Gastroesophageal sphincter (tissue), 4 donors: ENCODE measurements at regions not wholly inside any gene's neighbourhood (a gene's known extent, or its start where the extent isn't known, plus 50 kb on each side); places are given as distances from the start of the nearest gene placed in this dataset.

Source experiments
- ATAC-seq: fragments of 150-250 bp; one replicate; pipeline ENCODE4 v1.9.1; 2016; ENCODE audit warnings: mild to moderate bottlenecking, moderate library complexity
- H3K27ac ChIP-seq, 4 donors: fragments of 200-600 bp; sonication (generic) in 3 of 4; 1 replicate in 3 of 4; 2 replicates in 1 of 4; pipeline ENCODE4 v1.5.1; 2016 to 2019
- H3K27me3 ChIP-seq: fragments of 200-600 bp; sonication (generic); one replicate; pipeline ENCODE4 v1.5.1; 2019
- H3K36me3 ChIP-seq, 2 donors: fragments of 200-600 bp; sonication (generic); one replicate each; pipeline ENCODE4 v1.5.1; 2019; ENCODE audit warnings: control low read depth in 1 of 2
- H3K4me1 ChIP-seq, 3 donors: fragments of 200-600 bp; sonication (generic); 1 replicate in 2 of 3; 2 replicates in 1 of 3; pipeline ENCODE4 v1.5.1; 2016 to 2019; ENCODE audit warnings: control low read depth in 2 of 3
- H3K4me3 ChIP-seq, 2 donors: fragments of 200-600 bp; sonication (generic); one replicate each; pipeline ENCODE4 v1.5.1; 2019; ENCODE audit warnings: mild to moderate bottlenecking in 1 of 2, moderate library complexity in 1 of 2
- H3K9me3 ChIP-seq, 3 donors: fragments of 200-600 bp; sonication (generic); one replicate each; pipeline ENCODE4 v1.5.1; 2017 to 2019; ENCODE audit warnings: control low read depth in 2 of 3
- CTCF ChIP-seq, 4 experiments: fragments of 200-600 bp in 2 of 4; fragments of 450-650 bp in 2 of 4; sonication (generic) in 1 of 4; IDR thresholded peaks; one replicate each; pipeline ENCODE4 v1.5.1; 2017 to 2019; ENCODE audit warnings: antibody characterized with exemption in 4 of 4, mild to moderate bottlenecking in 2 of 4, moderate library complexity in 2 of 4
- EP300 ChIP-seq: sonication (generic); formaldehyde crosslinking; IDR thresholded peaks from one replicate; pipeline ENCODE4 v1.6.1; 2017; ENCODE audit warnings: antibody characterized with exemption, mild to moderate bottlenecking
- POLR2A ChIP-seq, 2 donors: fragments of 450-650 bp; IDR thresholded peaks; one replicate each; pipeline ENCODE4 v1.6.1; 2017; ENCODE audit warnings: antibody characterized with exemption in 2 of 2, mild to moderate bottlenecking in 2 of 2, moderate library complexity in 1 of 2
- POLR2AphosphoS5 ChIP-seq: sonication (generic); formaldehyde crosslinking; IDR thresholded peaks from one replicate; pipeline ENCODE4 v1.6.1; 2017; ENCODE audit warnings: antibody characterized with exemption
- WGBS, 2 donors: methylation state at CpG; one replicate each; pipeline ENCODE4 v1.1.5; 2018; ENCODE audit warnings: low coverage in 1 of 2; 5-methylcytosine and 5-hydroxymethylcytosine counted together

GRCh38 chr5:82661462-82661861, 383.3 kb upstream of the RPS23 start:
- 81 to 92% methylated on average over 2 of the region's 2 CpGs for WGBS, 2 donors
- ATAC-seq, result no peak
- H3K4me3 ChIP-seq, result no peak overlapping the region
- TF ChIP-seq EP300 (no peak), POLR2AphosphoS5 (no peak), POLR2A (IDR thresholded peaks at IDR 0.05) (no peak), CTCF (IDR thresholded peaks at IDR 0.05) (no peak)
- no peaks in the 10 kb centered on the region for H3K27me3 ChIP-seq
- peaks cover 0 to 7% (median 0%) of the 10 kb centered on the region in 3 donors for H3K4me1 ChIP-seq
- no peaks in the 10 kb centered on the region for H3K9me3 ChIP-seq
- H3K27ac ChIP-seq, result no peak overlapping the region
- no peaks in the 10 kb centered on the region for H3K36me3 ChIP-seq

- TF ChIP-seq POLR2A (IDR thresholded peaks at IDR 0.05) (no peak), POLR2AphosphoS5 (no peak)
- 52 to 88% methylated on average over 2 of the region's 2 CpGs for WGBS, 2 donors
- H3K9me3 ChIP-seq, result no peaks in the 10 kb centered on the region
- H3K4me1 ChIP-seq, result peaks cover 0 to 9% (median 0%) of the 10 kb centered on the region in 3 donors
- no peak overlapping the region for H3K27ac ChIP-seq
- H3K27me3 ChIP-seq, result no peaks in the 10 kb centered on the region
- no peak for ATAC-seq
- no peak overlapping the region for H3K4me3 ChIP-seq
- no peaks in the 10 kb centered on the region for H3K36me3 ChIP-seq
These were observed 381.0 kb upstream of the RPS23 start for GRCh38 chr5:82659115-82659514.

GRCh38 chr5:82657033-82657699, 379.0 kb upstream of the RPS23 start:
- Histone ChIP-seq H3K36me3 (no peaks in the 10 kb centered on the region), H3K27me3 (no peaks in the 10 kb centered on the region), H3K27ac (no peak overlapping the region), H3K4me1 (peaks cover 0 to 9% (median 0%) of the 10 kb centered on the region in 3 donors), H3K4me3 (no peak overlapping the region), H3K9me3 (no peaks in the 10 kb centered on the region)
- no peak for ATAC-seq
- WGBS, 2 donors, result 44 to 63% methylated on average over 4 to 5 of the region's 5 CpGs
- TF ChIP-seq CTCF (IDR thresholded peaks at IDR 0.05), result no peak
- TF ChIP-seq EP300, result no peak
- no peak for TF ChIP-seq POLR2AphosphoS5
- no peak for TF ChIP-seq POLR2A (IDR thresholded peaks at IDR 0.05)

GRCh38 chr5:82656341-82656761, 378.2 kb upstream of the RPS23 start:
- Histone ChIP-seq H3K27ac (no peak overlapping the region), H3K27me3 (no peaks in the 10 kb centered on the region), H3K4me3 (no peak overlapping the region), H3K4me1 (peaks cover 0 to 9% (median 0%) of the 10 kb centered on the region in 3 donors), H3K36me3 (no peaks in the 10 kb centered on the region), H3K9me3 (no peaks in the 10 kb centered on the region)
- 0 to 19% methylated on average over 1 to 2 of the region's 2 CpGs for WGBS, 2 donors
- peak; percentile 26 for ATAC-seq
- TF ChIP-seq CTCF (IDR thresholded peaks at IDR 0.05) (no peak), POLR2A (IDR thresholded peaks at IDR 0.05) (no peak), EP300 (no peak), POLR2AphosphoS5 (no peak)

- H3K36me3 ChIP-seq, result no peaks in the 10 kb centered on the region
- no peak for TF ChIP-seq EP300
- no peak for TF ChIP-seq CTCF (IDR thresholded peaks at IDR 0.05)
- TF ChIP-seq POLR2AphosphoS5, result no peak
- no peak for TF ChIP-seq POLR2A (IDR thresholded peaks at IDR 0.05)
- H3K27me3 ChIP-seq, result no peaks in the 10 kb centered on the region
- H3K4me1 ChIP-seq, result peaks cover 0 to 9% (median 0%) of the 10 kb centered on the region in 3 donors
- ATAC-seq, result no peak
- no peak overlapping the region for H3K4me3 ChIP-seq
- H3K9me3 ChIP-seq, result no peaks in the 10 kb centered on the region
- no peak overlapping the region for H3K27ac ChIP-seq
- WGBS, 2 donors, result 73 to 93% methylated on average over 2 of the region's 7 CpGs
These were observed 376.9 kb upstream of the RPS23 start for GRCh38 chr5:82655078-82655477.
